H9 (cell line): ENCODE measurements at regions not wholly inside any gene's neighbourhood (a gene's known extent, or its start where the extent isn't known, plus 50 kb on each side); places are given as distances from the start of the nearest gene placed in this dataset.

Source experiments
- DNase-seq: peaks from one replicate; pipeline ENCODE4 v3.0.0-alpha.2; 2017
- H2AFZ ChIP-seq: one replicate; pipeline ENCODE4 v1.6.1; 2013; ENCODE audit warnings: mild to moderate bottlenecking, low read length, control low read depth, moderate library complexity
- H2AK5ac ChIP-seq: 2 replicates; pipeline ENCODE4 v1.6.1; 2013; ENCODE audit warnings: low read length, control low read depth, mixed read lengths; ENCODE audit not compliant: insufficient read length
- H2BK120ac ChIP-seq: one replicate; pipeline ENCODE4 v1.6.1; 2013; ENCODE audit warnings: low read depth, mild to moderate bottlenecking, low read length, control low read depth, inconsistent platforms; ENCODE audit not compliant: poor library complexity, severe bottlenecking
- H2BK12ac ChIP-seq: 2 replicates; pipeline ENCODE4 v1.6.1; 2013; ENCODE audit warnings: low read length, control low read depth, mixed read lengths, low read depth; ENCODE audit not compliant: insufficient read length
- H2BK15ac ChIP-seq: 2 replicates; pipeline ENCODE4 v1.6.1; 2013; ENCODE audit warnings: low read depth, low read length, control low read depth
- H2BK20ac ChIP-seq: one replicate; pipeline ENCODE4 v1.6.1; 2013; ENCODE audit warnings: low read depth, mild to moderate bottlenecking, low read length, control low read depth, inconsistent platforms; ENCODE audit not compliant: poor library complexity, severe bottlenecking
- H2BK5ac ChIP-seq: 2 replicates; pipeline ENCODE4 v1.6.1; 2013; ENCODE audit warnings: low read length, control low read depth, mixed read lengths; ENCODE audit not compliant: insufficient read length
- H3K14ac ChIP-seq: 2 replicates; pipeline ENCODE4 v1.6.1; 2013; ENCODE audit warnings: low read length, control low read depth; ENCODE audit not compliant: insufficient read depth
- H3K18ac ChIP-seq: 2 replicates; pipeline ENCODE4 v1.6.1; 2013; ENCODE audit warnings: low read depth, mild to moderate bottlenecking, mixed read lengths, low read length, control low read depth; ENCODE audit not compliant: insufficient read length
- H3K23ac ChIP-seq: 2 replicates; pipeline ENCODE4 v1.6.1; 2013; ENCODE audit warnings: low read length, control low read depth, mixed read lengths, low read depth; ENCODE audit not compliant: insufficient read length
- H3K23me2 ChIP-seq: 2 replicates; pipeline ENCODE4 v1.6.1; 2013; ENCODE audit warnings: low read depth, mild to moderate bottlenecking, mixed read lengths, low read length, control low read depth; ENCODE audit not compliant: insufficient read length, poor library complexity, severe bottlenecking
- H3K27ac ChIP-seq: 2 replicates; pipeline ENCODE4 v1.5.1; 2013; ENCODE audit warnings: low read length, control low read depth, mixed read lengths, low read depth; ENCODE audit not compliant: insufficient read length
- H3K27me3 ChIP-seq: 2 replicates; pipeline ENCODE4 v1.6.1; 2013; ENCODE audit warnings: low read length, control low read depth, inconsistent platforms; ENCODE audit not compliant: insufficient read depth
- H3K4ac ChIP-seq: 2 replicates; pipeline ENCODE4 v1.6.1; 2013; ENCODE audit warnings: low read depth, mild to moderate bottlenecking, control low read depth, inconsistent platforms, low read length, moderate library complexity
- H3K4me1 ChIP-seq: 2 replicates; pipeline ENCODE4 v1.6.1; 2013; ENCODE audit warnings: low read length, control low read depth, inconsistent platforms; ENCODE audit not compliant: insufficient read depth
- H3K4me2 ChIP-seq: 2 replicates; pipeline ENCODE4 v1.6.1; 2013; ENCODE audit warnings: low read length, control low read depth, mixed read lengths; ENCODE audit not compliant: insufficient read length, insufficient read depth
- H3K56ac ChIP-seq: 2 replicates; pipeline ENCODE4 v1.6.1; 2013; ENCODE audit warnings: low read depth, mild to moderate bottlenecking, mixed read lengths, low read length, control low read depth; ENCODE audit not compliant: insufficient read length
- H3K79me1 ChIP-seq: 2 replicates; pipeline ENCODE4 v1.6.1; 2013; ENCODE audit warnings: low read depth, mild to moderate bottlenecking, moderate library complexity, low read length, control low read depth, inconsistent platforms; ENCODE audit not compliant: insufficient read depth, poor library complexity, severe bottlenecking
- H3K79me2 ChIP-seq: 2 replicates; pipeline ENCODE4 v1.6.1; 2013; ENCODE audit warnings: low read length, control low read depth, inconsistent platforms; ENCODE audit not compliant: insufficient read depth
- H3K9ac ChIP-seq: 2 replicates; pipeline ENCODE4 v1.6.1; 2013; ENCODE audit warnings: low read length, control low read depth, mixed read lengths; ENCODE audit not compliant: insufficient read length; ENCODE audit errors: extremely low read depth
- H3K9me3 ChIP-seq: one replicate; pipeline ENCODE4 v1.6.1; 2013; ENCODE audit warnings: low read depth, low read length, inconsistent platforms; ENCODE audit not compliant: control insufficient read depth
- H3T11ph ChIP-seq: one replicate; pipeline ENCODE4 v1.6.1; 2013; ENCODE audit warnings: mild to moderate bottlenecking, low read length, control low read depth, inconsistent platforms
- H4K20me1 ChIP-seq: one replicate; pipeline ENCODE4 v1.6.1; 2013; ENCODE audit not compliant: control insufficient read depth, insufficient read length, insufficient read depth
- H4K5ac ChIP-seq: 2 replicates; pipeline ENCODE4 v1.6.1; 2013; ENCODE audit warnings: low read depth, mild to moderate bottlenecking, mixed read lengths, low read length, control low read depth; ENCODE audit not compliant: insufficient read length
- H4K8ac ChIP-seq: replicated peaks from 2 replicates; pipeline ENCODE4 v1.6.1; 2013; ENCODE audit warnings: low read length, control low read depth, mixed read lengths, low read depth; ENCODE audit not compliant: insufficient read length
- H4K91ac ChIP-seq: 2 replicates; pipeline ENCODE4 v1.6.1; 2013; ENCODE audit warnings: low read depth, mild to moderate bottlenecking, moderate library complexity, mixed read lengths, low read length, control low read depth; ENCODE audit not compliant: insufficient read length
- H3K27ac Mint-ChIP-seq, 3 experiments: 2 replicates in 2 of 3; 3 replicates in 1 of 3; pipeline ENCODE4 v1.8.0; 2020 to 2021; ENCODE audit warnings: mixed read lengths in 3 of 3, mild to moderate bottlenecking in 1 of 3, moderate library complexity in 1 of 3
- H3K27me3 Mint-ChIP-seq: 2 replicates; pipeline ENCODE4 v1.8.0; 2021; ENCODE audit warnings: low read depth, mild to moderate bottlenecking, moderate library complexity, mixed read lengths
- H3K36me3 Mint-ChIP-seq, 3 experiments: 2 replicates in 2 of 3; 3 replicates in 1 of 3; pipeline ENCODE4 v1.8.0; 2020 to 2021; ENCODE audit warnings: low read depth in 3 of 3, mixed read lengths in 3 of 3; ENCODE audit not compliant: insufficient read depth in 1 of 3
- H3K4me1 Mint-ChIP-seq, 2 experiments: 2 replicates each; pipeline ENCODE4 v1.8.0; 2020; ENCODE audit warnings: mixed read lengths in 2 of 2
- H3K4me3 Mint-ChIP-seq, 2 experiments: 2 replicates in 1 of 2; 3 replicates in 1 of 2; pipeline ENCODE4 v1.8.0; 2020 to 2021; ENCODE audit warnings: mild to moderate bottlenecking in 2 of 2, mixed read lengths in 2 of 2, moderate library complexity in 1 of 2
- H3K9me3 Mint-ChIP-seq, 2 experiments: 2 replicates in 1 of 2; 3 replicates in 1 of 2; pipeline ENCODE4 v1.8.0; 2020; ENCODE audit warnings: mild to moderate bottlenecking in 2 of 2, mixed read lengths in 2 of 2, moderate library complexity in 1 of 2
- CTCF ChIP-seq: fragments of 200-600 bp; sonication (generic); conservative IDR thresholded peaks from 3 replicates; pipeline ENCODE4 v1.8.0; 2021; ENCODE audit warnings: antibody characterized with exemption, mild to moderate bottlenecking
- WGBS: extraction: QIAGEN DNeasy Blood & Tissue Kit; methylation state at CpG from one replicate; pipeline ENCODE4 v1.1.7; 2013; ENCODE audit warnings: missing lambda C conversion rate, low lambda C conversion rate, mixed read lengths; ENCODE audit not compliant: insufficient read length; ENCODE audit errors: extremely low coverage; 5-methylcytosine and 5-hydroxymethylcytosine counted together

GRCh38 chr20:41830702-41831101, 212.5 kb upstream of the CHD6 start:
- Histone ChIP-seq H2BK15ac (no peak overlapping the region), H4K5ac (no peak overlapping the region), H3K18ac (no peak overlapping the region), H3K23ac (no peak overlapping the region), H3K4me1 (peaks cover 4% of the 10 kb centered on the region; the same call in 1 of the 2 replicates), H2BK120ac (no peak overlapping the region), H4K20me1 (no peaks in the 10 kb centered on the region), H3K23me2 (no peaks in the 10 kb centered on the region), H3K14ac (no peak overlapping the region), H3K9me3 (no peaks in the 10 kb centered on the region), H3K4me2 (no peak overlapping the region), H3T11ph (no peak overlapping the region), H2BK20ac (no peak overlapping the region), H3K27ac (no peak overlapping the region), H3K9ac (no peak overlapping the region), H2BK5ac (no peak overlapping the region), H3K79me2 (no peaks in the 10 kb centered on the region), H2AFZ (no peak overlapping the region), H3K4ac (no peak overlapping the region), H3K56ac (no peak overlapping the region), H3K27me3 (no peaks in the 10 kb centered on the region), H3K79me1 (no peaks in the 10 kb centered on the region), H2AK5ac (no peak overlapping the region), H4K91ac (no peak overlapping the region), H4K8ac (no peak overlapping the region), H2BK12ac (no peak overlapping the region)
- H3K27me3 Mint-ChIP-seq, result no peaks in the 10 kb centered on the region
- no peaks in the 10 kb centered on the region for H3K9me3 Mint-ChIP-seq
- no peaks in the 10 kb centered on the region for H3K36me3 Mint-ChIP-seq
- no peak overlapping the region for H3K4me3 Mint-ChIP-seq
- WGBS, result no CpG with 5 or more reads among the region's 2 CpGs
- TF ChIP-seq CTCF, result no peak
- DNase-seq, result no peak
- H3K27ac Mint-ChIP-seq, result no peak overlapping the region
- peaks cover 12% of the 10 kb centered on the region in 2 experiments for H3K4me1 Mint-ChIP-seq
